ENCODE measurements at regions not wholly inside any gene's neighbourhood (a gene's known extent, or its start where the extent isn't known, plus 50 kb on each side); places are given as distances from the start of the nearest gene placed in this dataset.

DNA sequence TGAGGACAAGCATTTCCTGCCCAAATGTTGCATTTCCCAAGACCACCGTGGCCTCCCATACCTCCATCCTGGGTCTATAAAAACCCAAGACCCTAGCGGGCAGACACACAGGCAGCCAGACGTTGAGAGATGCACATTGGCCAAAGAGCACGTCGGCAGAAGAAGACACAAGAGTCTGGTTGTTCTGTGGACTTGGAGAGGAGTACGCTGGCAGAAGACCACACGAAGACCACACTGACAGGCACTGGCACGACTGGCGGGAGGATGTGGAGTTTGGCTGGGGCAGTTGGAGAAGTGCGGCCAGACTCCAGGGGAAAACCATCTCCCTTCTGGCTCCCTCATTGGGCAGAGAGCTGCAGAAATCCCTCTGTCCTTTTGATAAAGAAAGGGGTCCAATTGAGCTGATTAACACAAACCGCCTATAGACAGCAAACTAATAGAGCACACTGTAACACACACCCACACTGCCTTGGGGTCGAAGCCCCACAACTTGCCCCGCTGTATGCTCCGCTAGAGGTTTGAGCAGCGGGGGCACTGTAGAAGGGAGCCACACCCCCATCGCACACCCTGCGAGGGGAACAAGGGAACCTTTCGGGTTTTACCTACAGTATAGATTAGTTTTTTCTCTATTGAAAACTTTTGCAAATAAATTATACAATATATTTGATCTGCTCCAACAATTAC lies 376.7 kb upstream of the KLHL4 start:
- DNase-seq (ENCODE audit: low read depth, low spot score) (no peak), ATAC-seq (no peak), FAIRE-seq (no peak)
- H3K4me3 ChIP-seq, result no peak overlapping the region
- H3K4me2 ChIP-seq (ENCODE audit: control insufficient read depth, insufficient read depth), result no peak overlapping the region
- no peaks in the 10 kb centered on the region for H3K27me3 ChIP-seq (replicated peaks in 1 of 2; ENCODE audit: control insufficient read depth in 2 of 2, insufficient read depth in 2 of 2, low read length in 1 of 2)
- H3K9ac ChIP-seq (ENCODE audit: control insufficient read depth, insufficient read depth, low read length), result no peak overlapping the region
- ChIA-PET CTCF (no interaction called here), RAD21 (ENCODE audit: unreplicated experiment) (no interaction called here), SMC1A (ENCODE audit: uncharacterized antibody, unreplicated experiment) (no interaction called here), POLR2A (no interaction called here)
- intact Hi-C loops (cut with micrococcal nuclease; ENCODE audit: unreplicated experiment) (no loop called here), in situ Hi-C loops (cut with MboI) (no loop called here)
- TF ChIP-seq ZNF24 (IDR thresholded peaks at IDR 0.05) (no peak), ZNF274 (IDR thresholded peaks at IDR 0.05; ENCODE audit: insufficient read depth, insufficient read length) (no peak), NR2F1 (conservative IDR thresholded peaks at IDR 0.05) (no peak)
- TF ChIP-seq, protein P1, sequence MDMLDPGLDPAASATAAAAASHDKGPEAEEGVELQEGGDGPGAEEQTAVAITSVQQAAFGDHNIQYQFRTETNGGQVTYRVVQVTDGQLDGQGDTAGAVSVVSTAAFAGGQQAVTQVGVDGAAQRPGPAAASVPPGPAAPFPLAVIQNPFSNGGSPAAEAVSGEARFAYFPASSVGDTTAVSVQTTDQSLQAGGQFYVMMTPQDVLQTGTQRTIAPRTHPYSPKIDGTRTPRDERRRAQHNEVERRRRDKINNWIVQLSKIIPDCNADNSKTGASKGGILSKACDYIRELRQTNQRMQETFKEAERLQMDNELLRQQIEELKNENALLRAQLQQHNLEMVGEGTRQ (IDR thresholded peaks at IDR 0.05; ENCODE audit: borderline replicate concordance, low read depth, low read length), result no peak
- TF ChIP-seq, protein P2, sequence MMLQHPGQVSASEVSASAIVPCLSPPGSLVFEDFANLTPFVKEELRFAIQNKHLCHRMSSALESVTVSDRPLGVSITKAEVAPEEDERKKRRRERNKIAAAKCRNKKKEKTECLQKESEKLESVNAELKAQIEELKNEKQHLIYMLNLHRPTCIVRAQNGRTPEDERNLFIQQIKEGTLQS (IDR thresholded peaks at IDR 0.05; ENCODE audit: borderline replicate concordance, extremely low read depth, low read depth, low read length), result no peak
- H3K79me2 ChIP-seq (ENCODE audit: control insufficient read depth, insufficient read depth, low read length), result no peaks in the 10 kb centered on the region
- H3K36me3 ChIP-seq (ENCODE audit: control insufficient read depth in 2 of 2, insufficient read depth in 2 of 2, low read length in 1 of 2), result no peaks in the 10 kb centered on the region
- H4K20me1 ChIP-seq (ENCODE audit: control insufficient read depth, insufficient read depth), result no peaks in the 10 kb centered on the region
- H3K9me3 ChIP-seq (replicated peaks; ENCODE audit: control insufficient read depth, insufficient read depth, low read length), result no peaks in the 10 kb centered on the region
- H2AFZ ChIP-seq (ENCODE audit: control insufficient read depth, low read depth, low read length), result no peak overlapping the region
- WGBS (ENCODE audit: insufficient coverage, insufficient replicate concordance, low lambda C conversion rate, missing lambda C conversion rate), result 37% methylated on average over 18 of the region's 18 CpGs
- H3K27ac ChIP-seq (ENCODE audit: control insufficient read depth, insufficient read depth), result no peak overlapping the region
- BruUV-seq (replicated peaks), result no TSS peak
- no peaks in the 10 kb centered on the region for H3K4me1 ChIP-seq (ENCODE audit: control insufficient read depth, insufficient read depth, low read length)

DNA sequence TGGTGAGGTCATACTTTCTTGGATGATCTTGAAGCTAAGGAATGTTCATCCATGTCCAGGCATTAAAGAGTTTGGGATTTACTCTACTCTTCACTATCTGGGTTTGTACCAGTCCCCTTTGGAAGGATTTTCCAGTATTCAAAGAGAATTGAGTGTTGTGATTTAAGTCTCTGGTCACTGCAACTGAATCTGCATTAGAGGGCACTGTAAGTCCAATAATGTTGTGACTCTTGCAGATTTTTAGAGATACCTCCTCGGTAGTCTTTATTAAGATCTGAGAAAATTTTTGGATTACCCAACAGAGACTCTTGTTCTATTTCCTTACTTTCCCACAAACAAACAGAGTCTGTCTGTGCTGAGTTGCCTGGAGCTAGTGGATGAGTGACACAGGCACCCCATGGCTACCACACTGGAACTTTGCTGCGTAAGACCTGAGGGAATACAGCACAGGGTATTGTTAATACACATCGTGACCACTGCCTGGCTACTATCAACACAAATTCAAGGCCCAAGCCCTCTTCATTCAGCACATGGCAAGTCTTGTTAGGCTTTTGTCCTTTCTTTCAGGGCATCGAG lies 357.1 kb upstream of the KLHL4 start:
- Histone ChIP-seq H2AFZ (ENCODE audit: control insufficient read depth, low read depth, low read length) (no peak overlapping the region), H3K36me3 (ENCODE audit: control insufficient read depth in 2 of 2, insufficient read depth in 2 of 2, low read length in 1 of 2) (no peaks in the 10 kb centered on the region), H3K79me2 (ENCODE audit: control insufficient read depth, insufficient read depth, low read length) (no peaks in the 10 kb centered on the region), H3K27me3 (replicated peaks in 1 of 2; ENCODE audit: control insufficient read depth in 2 of 2, insufficient read depth in 2 of 2, low read length in 1 of 2) (no peaks in the 10 kb centered on the region), H3K27ac (ENCODE audit: control insufficient read depth, insufficient read depth) (no peak overlapping the region), H3K4me2 (ENCODE audit: control insufficient read depth, insufficient read depth) (no peak overlapping the region), H3K9me3 (replicated peaks; ENCODE audit: control insufficient read depth, insufficient read depth, low read length) (no peaks in the 10 kb centered on the region), H3K9ac (ENCODE audit: control insufficient read depth, insufficient read depth, low read length) (no peak overlapping the region), H3K4me1 (ENCODE audit: control insufficient read depth, insufficient read depth, low read length) (no peaks in the 10 kb centered on the region), H3K4me3 (no peak overlapping the region), H4K20me1 (ENCODE audit: control insufficient read depth, insufficient read depth) (no peaks in the 10 kb centered on the region)
- 37% methylated on average over 4 of the region's 4 CpGs for WGBS (ENCODE audit: insufficient coverage, insufficient replicate concordance, low lambda C conversion rate, missing lambda C conversion rate)
- intact Hi-C loops (cut with micrococcal nuclease; ENCODE audit: unreplicated experiment), result no loop called here
- ATAC-seq (no peak), FAIRE-seq (no peak), DNase-seq (ENCODE audit: low read depth, low spot score) (no peak)
- in situ Hi-C loops (cut with MboI), result no loop called here
- CTCF ChIA-PET, result interaction anchor here (0.7 kb wide), 1 partner anchor 23 kb away, joined by 3 read pairs; no protein-coding TSS in a partner anchor
- SMC1A ChIA-PET (ENCODE audit: uncharacterized antibody, unreplicated experiment), result no interaction called here
- RAD21 ChIA-PET (ENCODE audit: unreplicated experiment), result no interaction called here
- no TSS peak for BruUV-seq (replicated peaks)
- TF ChIP-seq ZBED1 (IDR thresholded peaks at IDR 0.05; ENCODE audit: borderline replicate concordance) (no peak), NRF1 (conservative IDR thresholded peaks at IDR 0.05; ENCODE audit: low read depth, low read length) (no peak)
- POLR2A ChIA-PET, result no interaction called here
